Amniotic stem cell (primary cell): ENCODE measurements at regions not wholly inside any gene's neighbourhood (a gene's known extent, or its start where the extent isn't known, plus 50 kb on each side); places are given as distances from the start of the nearest gene placed in this dataset.
A peak's percentile ranks its signal among the peaks of the same experiment; 100 is the strongest.

Experiments
- DNase-seq: peaks from one replicate; lab custom pipeline; 2025; lab: John Stamatoyannopoulos, UW

- DNase-seq: no peak
These were observed 259.9 kb downstream of the ADGRG6 start for GRCh38 chr6:142561511-142562265.

- no peak for DNase-seq
These were observed 261.1 kb downstream of the ADGRG6 start for GRCh38 chr6:142562865-142563264.

GRCh38 chr6:142566628-142567396 lies 265.0 kb downstream of the ADGRG6 start:
- peak; percentile 21 for DNase-seq

GRCh38 chr6:142567461-142567860 lies 265.7 kb downstream of the ADGRG6 start:
- no peak for DNase-seq

GRCh38 chr6:142568857-142569597 lies 267.2 kb downstream of the ADGRG6 start:
- DNase-seq: peak; percentile 44

GRCh38 chr6:142569676-142570075 lies 267.9 kb downstream of the ADGRG6 start:
- no peak for DNase-seq

GRCh38 chr6:142570221-142570671 lies 268.4 kb downstream of the ADGRG6 start:
- no peak for DNase-seq

GRCh38 chr6:142592876-142593275 lies 291.1 kb downstream of the ADGRG6 start:
- DNase-seq: no peak

GRCh38 chr6:142597836-142598235 lies 296.0 kb downstream of the ADGRG6 start:
- no peak for DNase-seq

- DNase-seq: no peak
These were observed 299.6 kb downstream of the ADGRG6 start for GRCh38 chr6:142601427-142601826.

GRCh38 chr6:142602972-142603371 lies 301.2 kb downstream of the ADGRG6 start:
- DNase-seq: no peak

GRCh38 chr6:142605922-142606485 lies 304.2 kb downstream of the ADGRG6 start:
- DNase-seq: no peak

- no peak for DNase-seq
These were observed 311.1 kb downstream of the ADGRG6 start for GRCh38 chr6:142612956-142613355.

- DNase-seq: no peak
These were observed 312.2 kb downstream of the ADGRG6 start for GRCh38 chr6:142613981-142614380.

- DNase-seq: no peak
These were observed 315.4 kb downstream of the ADGRG6 start for GRCh38 chr6:142617158-142617557.

- no peak for DNase-seq
These were observed 320.0 kb downstream of the ADGRG6 start for GRCh38 chr6:142621822-142622221.

GRCh38 chr6:142624978-142625715 lies 319.8 kb downstream of the HIVEP2 start:
- no peak for DNase-seq

GRCh38 chr6:142627474-142627873 lies 317.5 kb downstream of the HIVEP2 start:
- no peak for DNase-seq

- DNase-seq: no peak
These were observed 313.2 kb downstream of the HIVEP2 start for GRCh38 chr6:142631517-142632385.

GRCh38 chr6:142633317-142633716 lies 311.7 kb downstream of the HIVEP2 start:
- DNase-seq: no peak

- DNase-seq: no peak
These were observed 309.8 kb downstream of the HIVEP2 start for GRCh38 chr6:142635130-142635529.
